ENCODE measurements at regions not wholly inside any gene's neighbourhood (a gene's known extent, or its start where the extent isn't known, plus 50 kb on each side); places are given as distances from the start of the nearest gene placed in this dataset.
"Not testable (repeated sequence)": the region's sequence is repeated elsewhere in the genome, so short reads cannot be mapped to it uniquely, and the experiment has no call there.

- no peak for FAIRE-seq
Observed at GRCh38 chr13:31385540-31385939, 185.8 kb downstream of the B3GLCT start.

GRCh38 chr13:31394506-31394905, 194.7 kb downstream of the B3GLCT start:
- no peak for FAIRE-seq

- no peak for FAIRE-seq
Observed at GRCh38 chr13:31395090-31395489, 195.3 kb downstream of the B3GLCT start.

- FAIRE-seq: no peak
Observed at GRCh38 chr13:31399690-31400089, 199.9 kb downstream of the B3GLCT start.

GRCh38 chr13:31403711-31404110, 203.9 kb downstream of the B3GLCT start:
- not testable (repeated sequence) for FAIRE-seq

GRCh38 chr13:31408927-31409326, 209.2 kb downstream of the B3GLCT start:
- no peak for FAIRE-seq

- no peak for FAIRE-seq
Observed at GRCh38 chr13:31409678-31410356, 210.0 kb downstream of the B3GLCT start.

GRCh38 chr13:31413516-31413915, 213.7 kb downstream of the B3GLCT start:
- FAIRE-seq: no peak

GRCh38 chr13:31416066-31416465, 216.3 kb downstream of the B3GLCT start:
- no peak for FAIRE-seq

- no peak for FAIRE-seq
Observed at GRCh38 chr13:31418186-31418585, 218.4 kb downstream of the B3GLCT start.

- FAIRE-seq: no peak
Observed at GRCh38 chr13:31421756-31422155, 222.0 kb downstream of the B3GLCT start.

- peak; percentile 78 for FAIRE-seq
Observed at GRCh38 chr13:31424130-31424729, 224.5 kb downstream of the B3GLCT start.

GRCh38 chr13:31426395-31426794, 226.6 kb downstream of the B3GLCT start:
- no peak for FAIRE-seq

- no peak for FAIRE-seq
Observed at GRCh38 chr13:31427151-31428100, 227.7 kb downstream of the B3GLCT start.

- no peak for FAIRE-seq
Observed at GRCh38 chr13:31431722-31432137, 232.0 kb downstream of the B3GLCT start.

GRCh38 chr13:31433207-31433606, 233.4 kb downstream of the B3GLCT start:
- no peak for FAIRE-seq

- FAIRE-seq: no peak
Observed at GRCh38 chr13:31433746-31434145, 234.0 kb downstream of the B3GLCT start.

- no peak for FAIRE-seq
Observed at GRCh38 chr13:31434613-31435012, 234.8 kb downstream of the B3GLCT start.

GRCh38 chr13:31435536-31435935, 235.8 kb downstream of the B3GLCT start:
- FAIRE-seq: no peak

GRCh38 chr13:31436478-31436877, 236.7 kb downstream of the B3GLCT start:
- no peak for FAIRE-seq

- FAIRE-seq: no peak
Observed at GRCh38 chr13:31437975-31438374, 238.2 kb downstream of the B3GLCT start.

- no peak for FAIRE-seq
Observed at GRCh38 chr13:31440132-31440531, 240.4 kb downstream of the B3GLCT start.

GRCh38 chr13:31441800-31442510, 242.2 kb downstream of the B3GLCT start:
- no peak for FAIRE-seq

Measured in TTC549 (cell line).